NK-92 treated with Interleukin-12 subunit alpha and Interleukin-12 subunit beta, amount 100 ng/mL, for 24 hours (cell line): ENCODE measurements at regions not wholly inside any gene's neighbourhood (a gene's known extent, or its start where the extent isn't known, plus 50 kb on each side); places are given as distances from the start of the nearest gene placed in this dataset.

Experiments used
- DNase-seq: peaks from one replicate; lab custom pipeline; 2025; lab: John Stamatoyannopoulos, UW

DNA sequence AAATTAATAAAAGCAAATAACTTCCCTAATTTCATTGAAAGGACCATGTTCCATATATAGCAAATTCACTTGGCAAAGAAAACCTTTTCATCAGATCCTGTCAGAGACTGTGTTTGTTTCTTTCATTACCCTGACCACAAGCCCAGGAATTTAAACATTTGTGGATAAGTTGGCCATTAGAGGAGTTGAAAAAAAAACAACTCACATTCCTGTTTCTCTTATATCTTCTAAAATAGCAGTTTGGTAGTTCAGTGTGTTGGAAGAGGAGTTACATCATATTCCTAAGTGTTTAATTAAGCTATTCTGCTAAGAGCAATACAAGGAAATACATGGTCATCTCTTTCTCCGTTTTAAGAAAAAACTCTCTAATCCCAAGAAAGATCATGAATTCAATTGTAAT, 505.6 kb downstream of the TLE1 start:
- no peak for DNase-seq

DNA sequence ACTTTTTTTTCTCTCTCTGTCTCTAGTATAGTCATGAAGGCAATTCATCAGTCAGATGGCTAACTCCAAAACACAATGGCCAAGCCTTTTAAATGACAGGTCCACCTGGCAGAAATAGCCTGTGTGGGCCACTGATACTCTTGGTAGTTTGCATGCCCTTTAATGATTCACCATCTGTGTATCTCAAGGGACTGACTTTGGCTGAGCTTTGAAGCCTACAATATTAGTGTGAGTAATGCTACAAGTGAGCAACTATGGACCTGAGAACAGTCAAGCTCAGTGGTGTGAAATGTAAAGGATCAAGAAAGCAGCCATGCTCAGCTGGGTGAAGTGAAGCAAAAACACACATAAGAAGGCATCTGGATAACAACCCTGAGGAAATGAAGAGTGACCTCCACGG, 506.9 kb downstream of the TLE1 start:
- no peak for DNase-seq

DNA sequence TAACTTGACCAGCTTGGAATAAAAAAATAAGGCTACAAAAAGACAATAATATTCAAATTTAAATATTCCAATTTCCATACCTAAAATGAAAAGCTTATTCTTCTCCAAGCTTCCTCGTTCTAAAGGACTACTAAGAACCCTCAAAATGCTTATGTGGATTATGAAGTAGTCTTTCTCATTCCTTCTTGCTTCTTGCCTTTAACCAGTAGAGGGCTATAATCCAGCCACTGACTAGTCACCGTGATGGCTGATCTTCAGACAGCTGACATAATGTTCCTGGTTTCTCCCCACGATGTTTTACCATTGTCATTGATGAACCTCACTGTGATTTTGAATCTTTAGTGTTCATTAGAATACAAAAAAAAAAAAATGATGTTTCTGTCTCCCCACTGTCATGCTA, 515.3 kb downstream of the TLE1 start:
- DNase-seq: no peak

DNA sequence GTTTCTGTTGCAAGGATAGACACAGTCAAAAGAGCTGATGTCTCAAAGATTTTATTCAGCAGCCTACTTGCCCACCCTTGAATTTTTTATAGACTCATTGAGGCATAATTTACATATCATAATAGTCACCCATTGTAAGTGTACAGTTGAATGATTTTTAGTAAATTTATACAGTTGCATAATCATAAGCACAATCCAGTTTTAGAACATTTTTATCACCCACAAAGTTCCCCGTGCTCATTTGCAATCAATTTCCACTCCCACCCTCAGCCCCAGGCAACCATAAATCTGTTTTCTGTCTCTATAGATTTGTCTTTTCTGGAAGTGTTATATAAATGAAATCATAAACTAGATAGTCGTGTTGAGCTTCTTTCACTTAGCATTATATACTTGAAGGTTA, 517.7 kb downstream of the TLE1 start:
- no peak for DNase-seq

DNA sequence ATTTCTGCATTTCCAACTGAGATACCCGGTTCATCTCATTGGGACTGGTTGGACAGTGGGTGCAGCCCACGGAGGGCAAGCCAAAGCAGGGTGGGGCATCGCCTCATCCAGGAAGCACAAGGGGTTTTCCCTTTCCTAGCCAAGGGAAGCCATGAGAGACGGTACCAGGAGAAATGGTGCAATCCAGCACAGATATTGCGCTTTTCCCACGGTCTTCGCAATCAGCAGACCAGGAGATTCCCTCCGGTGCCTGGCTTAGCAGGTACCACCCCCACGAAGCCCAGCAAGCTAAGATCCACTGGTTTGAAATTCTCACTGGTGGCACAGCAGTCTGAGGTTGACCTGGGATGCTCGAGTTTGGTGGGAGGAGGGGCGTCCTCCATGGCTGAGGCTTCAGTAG, 527.0 kb downstream of the TLE1 start:
- DNase-seq: no peak

DNA sequence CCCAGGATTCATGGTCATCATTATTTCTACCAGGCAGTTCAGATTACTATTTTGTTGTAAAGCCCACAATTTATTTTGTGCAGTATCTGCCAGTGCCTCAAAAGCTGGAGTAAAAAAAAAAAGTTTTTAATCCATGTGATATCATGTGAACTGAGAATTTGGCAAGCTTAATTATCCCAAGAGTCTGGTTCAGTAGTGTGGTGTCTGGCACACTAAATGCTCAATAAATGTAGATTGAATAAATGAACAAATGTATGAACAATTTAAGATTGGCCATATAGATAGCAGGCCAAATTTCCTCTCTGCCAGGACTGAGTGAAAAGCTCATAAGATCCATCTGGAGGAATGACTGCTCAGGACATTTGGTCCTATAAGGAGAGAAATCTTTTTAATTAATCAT, 533.0 kb downstream of the TLE1 start:
- no peak for DNase-seq

DNA sequence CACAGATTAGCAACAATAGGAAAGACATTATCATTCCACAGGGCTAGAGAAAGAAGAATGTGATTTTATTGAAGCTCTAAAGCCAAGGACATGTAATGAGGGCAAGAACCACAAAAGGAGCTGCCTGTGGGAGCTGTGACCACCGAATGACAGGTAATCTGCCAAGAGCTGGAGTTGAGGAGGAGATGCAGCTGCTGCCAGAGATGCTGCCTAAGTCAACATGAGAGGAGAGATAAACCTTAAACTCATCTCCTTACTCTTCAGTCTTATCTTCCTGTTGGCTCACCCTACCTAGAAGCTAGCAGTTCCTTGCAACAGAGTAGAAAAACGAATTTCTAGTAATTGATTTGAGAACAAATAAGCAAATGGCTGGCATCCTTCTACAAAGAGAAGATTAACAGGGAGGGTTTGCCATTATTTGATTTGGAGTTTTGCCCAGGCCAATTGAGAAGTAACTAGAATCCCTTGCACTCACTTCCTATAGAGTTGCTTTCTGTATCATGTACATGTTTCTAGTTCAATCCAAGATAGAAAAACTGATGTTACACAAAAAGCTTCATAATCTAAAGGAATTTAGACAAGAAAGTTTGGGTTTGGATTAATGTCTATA, 539.2 kb downstream of the TLE1 start:
- DNase-seq: no peak

DNA sequence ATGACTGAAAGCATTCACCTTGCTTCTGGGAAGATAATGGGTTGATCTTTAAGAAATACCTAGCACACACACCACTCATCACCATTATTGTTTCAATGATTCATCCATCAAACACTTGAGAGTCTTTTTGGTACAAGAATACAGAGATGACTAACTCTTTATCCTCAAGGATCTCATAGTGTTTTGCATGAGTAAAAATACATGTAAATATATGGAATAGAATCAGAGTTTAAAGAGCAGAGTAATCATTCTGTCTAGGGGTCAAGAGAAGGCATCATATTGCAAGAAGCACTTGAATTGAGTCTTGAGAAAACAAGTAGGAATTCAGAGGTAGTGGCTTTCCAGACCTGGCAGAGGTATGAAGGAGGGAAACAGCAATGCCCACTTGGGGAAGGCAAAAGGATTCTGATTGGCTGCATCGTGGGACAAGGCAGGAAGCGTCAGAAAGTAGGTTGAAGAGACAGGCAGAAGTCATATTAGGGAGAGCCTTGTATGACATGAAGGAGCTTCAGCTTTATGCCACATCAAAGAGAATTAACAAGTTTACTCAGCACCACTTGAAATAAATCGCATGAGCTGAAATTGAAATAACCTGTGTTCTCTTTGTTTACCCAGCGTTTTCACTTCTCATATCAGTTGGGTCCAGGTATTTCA, 542.5 kb downstream of the TLE1 start:
- no peak for DNase-seq

DNA sequence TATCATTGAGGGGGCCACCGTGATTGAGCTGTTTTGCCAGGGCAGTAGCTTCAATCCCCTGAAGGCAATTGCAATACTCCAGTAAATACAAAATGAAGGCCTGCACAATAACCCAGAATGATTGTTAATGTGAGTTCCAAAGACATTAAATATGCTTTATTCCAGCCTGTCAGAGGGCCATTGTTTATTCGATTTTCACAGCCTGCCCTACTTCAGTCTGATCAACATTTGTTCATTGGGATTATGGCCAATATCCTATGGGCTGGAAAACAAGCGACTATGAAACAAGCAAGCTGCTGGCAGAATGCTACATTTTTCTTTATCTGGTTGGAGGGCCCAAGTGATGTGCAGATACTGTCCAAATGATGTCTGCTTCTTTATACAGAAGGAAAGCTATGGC, 543.1 kb downstream of the TLE1 start:
- no peak for DNase-seq

DNA sequence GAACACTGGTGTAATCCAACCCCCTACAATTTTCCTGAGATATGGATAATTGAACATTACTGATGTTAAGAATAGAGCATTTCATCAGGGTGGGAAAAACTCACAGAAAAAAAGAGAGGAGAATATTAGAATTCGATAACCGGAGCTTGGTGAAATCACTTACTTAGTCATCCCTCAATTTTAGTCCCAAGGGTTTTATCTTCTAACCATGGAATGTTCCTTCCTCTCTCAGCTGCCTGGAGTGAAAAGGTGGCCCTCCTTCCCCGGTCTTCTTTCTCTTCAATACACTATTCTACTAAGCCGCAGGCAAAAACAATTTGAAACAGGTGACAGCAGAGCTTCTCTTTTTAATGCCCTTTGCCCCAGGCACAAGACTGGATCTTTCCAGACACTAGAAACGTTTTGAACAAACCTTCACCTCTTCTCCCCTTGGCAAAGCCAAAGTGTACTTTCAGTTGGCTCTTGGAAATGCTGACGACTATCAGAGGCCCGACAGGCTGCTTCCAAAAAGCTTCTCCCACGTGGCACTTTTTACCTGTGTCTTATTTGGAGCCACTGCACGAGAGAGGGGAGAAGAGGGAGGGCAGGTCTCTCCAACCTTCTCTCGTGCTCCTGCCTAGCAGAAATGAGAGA, 543.9 kb downstream of the TLE1 start:
- DNase-seq: no peak

DNA sequence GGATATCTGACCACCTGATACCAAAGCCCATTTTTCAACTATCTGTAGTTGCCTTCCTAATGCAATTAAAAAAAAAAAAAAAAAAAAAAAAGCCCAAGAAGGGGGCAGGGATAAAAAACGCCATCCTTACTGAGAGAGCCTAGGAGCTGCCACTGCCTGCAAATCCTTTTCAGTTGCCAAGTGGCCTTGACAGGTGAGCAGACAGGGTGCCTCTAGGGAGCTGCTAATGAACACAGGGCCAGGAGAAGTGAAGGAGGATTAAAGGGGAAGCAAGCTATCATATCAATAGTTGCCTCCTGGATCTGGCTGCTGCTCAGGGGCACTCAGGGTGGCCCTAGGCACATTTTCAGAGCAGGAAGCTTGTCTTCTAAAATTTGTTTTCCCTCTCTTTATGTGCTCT, 547.4 kb downstream of the TLE1 start:
- DNase-seq: no peak

DNA sequence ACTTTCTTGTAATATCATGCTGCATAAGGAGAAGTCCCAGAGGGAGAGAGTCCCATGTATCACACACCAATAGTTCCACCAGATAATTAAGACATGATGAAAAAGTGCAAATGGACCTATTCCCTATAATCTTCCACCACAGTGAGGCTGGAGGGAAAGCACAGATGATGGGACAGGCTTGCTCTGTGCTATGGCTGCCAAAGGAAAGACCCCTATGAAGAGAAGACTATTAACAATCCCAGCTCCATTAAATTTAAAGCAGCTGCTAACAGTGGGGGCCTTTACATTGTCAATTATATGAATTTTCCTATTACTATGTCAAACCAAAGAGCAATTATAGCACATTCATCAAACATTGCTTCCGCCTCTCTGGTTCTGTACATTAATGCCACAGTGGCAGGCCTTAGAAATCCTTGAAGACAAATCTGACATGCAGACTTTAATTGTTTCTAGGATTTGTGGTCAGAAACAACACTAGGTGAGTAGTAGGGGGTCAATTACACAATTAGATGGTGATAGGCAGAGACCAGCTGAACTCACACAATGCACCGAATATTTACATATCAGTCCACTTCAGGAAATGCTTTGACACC, 551.3 kb downstream of the TLE1 start:
- DNase-seq: no peak

DNA sequence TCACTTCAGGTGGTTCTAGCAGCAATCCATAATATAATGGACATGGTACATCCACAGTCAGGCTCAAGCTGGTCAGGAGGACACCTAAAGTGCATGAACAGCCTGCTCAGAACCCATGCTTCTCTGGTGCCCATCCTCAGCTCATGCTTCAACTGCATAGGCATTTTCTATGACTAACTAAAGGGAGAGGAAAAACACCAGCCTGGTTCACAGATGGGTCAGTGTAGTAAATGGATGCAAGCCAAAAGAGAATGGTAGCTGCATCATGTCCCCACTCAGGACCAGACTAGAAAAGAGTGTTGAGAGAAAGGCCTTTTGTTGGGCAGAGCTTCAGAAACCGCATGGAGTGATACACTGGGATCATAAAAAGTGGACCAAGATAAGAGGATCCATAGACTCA, 556.6 kb downstream of the TLE1 start:
- no peak for DNase-seq

DNA sequence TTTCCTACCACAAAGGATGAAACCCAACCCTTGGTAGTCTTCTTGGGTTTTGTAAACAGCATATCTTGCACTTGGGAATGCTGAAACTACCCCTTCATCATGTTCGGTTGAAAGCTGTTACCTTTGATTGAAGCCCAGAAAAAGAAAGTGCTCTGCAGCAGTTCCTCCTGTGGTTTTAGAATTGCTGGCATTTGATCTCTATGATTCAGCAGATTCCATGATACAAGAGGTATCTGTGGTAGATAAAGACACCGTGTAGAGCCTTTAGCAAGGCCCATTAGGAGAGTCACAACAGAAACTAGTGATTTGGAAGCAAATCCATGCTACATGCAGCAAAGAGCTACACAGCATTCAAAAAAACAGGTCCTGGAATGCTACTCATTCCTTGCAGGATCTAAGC, 557.0 kb downstream of the TLE1 start:
- no peak for DNase-seq

DNA sequence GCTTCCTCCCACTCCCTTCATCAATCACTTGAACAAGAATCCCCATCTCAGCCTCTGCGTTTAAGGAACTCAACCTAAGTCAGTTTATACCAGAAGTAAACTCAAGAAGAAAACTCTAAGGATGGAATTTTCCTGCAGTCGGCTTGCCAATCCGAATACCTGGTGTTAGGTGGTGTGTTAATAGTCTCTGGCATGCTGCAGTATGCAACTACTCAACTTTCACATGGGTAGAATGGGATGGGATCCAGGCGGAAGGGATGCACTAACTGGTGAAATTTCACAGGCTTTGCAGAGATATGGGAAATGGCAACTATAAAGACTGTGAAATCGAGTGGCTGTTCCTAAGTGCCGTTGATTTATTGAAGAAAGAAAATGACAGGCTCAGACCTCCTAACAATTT, 560.6 kb downstream of the TLE1 start:
- no peak for DNase-seq

DNA sequence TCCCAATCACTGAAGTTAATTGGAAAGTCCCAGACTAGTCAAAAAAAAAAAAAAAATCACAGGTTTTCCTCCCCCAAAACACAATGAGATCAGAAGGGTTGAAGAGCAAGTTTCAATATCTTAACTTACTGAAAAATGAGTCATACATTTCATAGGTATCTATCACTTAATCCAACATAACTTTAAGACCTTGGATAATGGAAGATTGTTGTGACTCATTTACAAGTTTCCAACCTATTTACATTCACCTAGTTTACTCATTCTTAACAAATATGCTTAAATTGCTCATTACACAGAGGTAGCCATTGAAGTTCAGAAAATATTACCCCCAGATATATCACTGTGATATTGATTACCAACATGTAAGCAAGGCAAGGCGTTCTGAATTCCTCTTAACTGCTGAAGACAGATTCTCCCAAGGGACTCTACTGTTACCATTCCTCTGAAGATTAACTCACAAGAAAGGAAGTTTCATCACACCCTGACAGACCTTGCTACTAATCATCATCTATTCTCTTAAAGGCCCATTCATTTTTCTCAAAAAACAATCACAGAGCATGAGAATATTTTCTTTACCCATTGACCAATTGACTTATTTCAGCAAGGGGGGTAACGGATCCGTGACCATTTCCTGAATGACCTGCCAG, 563.8 kb downstream of the TLE1 start:
- DNase-seq: no peak

DNA sequence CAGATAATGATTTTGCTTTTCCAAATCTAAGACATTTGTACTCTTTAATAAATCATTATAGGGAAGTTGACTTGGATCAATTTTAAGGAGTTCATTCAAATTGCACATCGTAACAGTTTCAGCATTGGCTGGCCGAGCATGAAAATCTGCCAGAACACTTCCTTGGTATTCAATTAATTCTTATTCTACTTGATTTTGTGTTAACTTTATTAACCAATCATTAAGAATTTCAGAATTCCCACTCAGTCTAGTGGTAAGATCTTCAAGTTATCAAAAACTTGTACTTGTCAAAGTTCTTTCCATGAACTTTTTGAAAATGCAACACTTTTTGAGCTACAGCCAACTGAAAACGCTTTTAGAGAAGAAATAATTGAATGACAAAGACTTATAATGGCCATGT, 565.8 kb downstream of the TLE1 start:
- DNase-seq: no peak

DNA sequence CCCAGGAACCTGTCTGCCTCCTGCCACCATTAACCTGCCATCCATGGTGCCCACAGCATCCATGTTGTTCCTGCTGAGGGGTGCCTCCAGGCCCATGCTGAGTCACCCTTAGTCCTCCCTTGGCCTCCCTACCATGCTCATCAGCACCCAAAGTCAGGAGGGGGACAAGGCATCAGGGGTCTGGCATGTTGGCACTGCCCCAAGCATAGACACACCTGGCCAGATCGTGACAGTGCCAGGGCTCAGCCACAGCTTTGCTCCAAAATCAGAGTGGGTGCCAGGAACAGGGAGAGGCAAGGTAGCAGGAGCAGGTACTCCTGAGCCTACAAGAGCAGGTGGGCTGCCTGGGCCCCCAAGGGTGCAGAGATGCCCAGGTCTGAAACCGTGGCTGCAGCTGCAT, 566.6 kb downstream of the TLE1 start:
- no peak for DNase-seq

DNA sequence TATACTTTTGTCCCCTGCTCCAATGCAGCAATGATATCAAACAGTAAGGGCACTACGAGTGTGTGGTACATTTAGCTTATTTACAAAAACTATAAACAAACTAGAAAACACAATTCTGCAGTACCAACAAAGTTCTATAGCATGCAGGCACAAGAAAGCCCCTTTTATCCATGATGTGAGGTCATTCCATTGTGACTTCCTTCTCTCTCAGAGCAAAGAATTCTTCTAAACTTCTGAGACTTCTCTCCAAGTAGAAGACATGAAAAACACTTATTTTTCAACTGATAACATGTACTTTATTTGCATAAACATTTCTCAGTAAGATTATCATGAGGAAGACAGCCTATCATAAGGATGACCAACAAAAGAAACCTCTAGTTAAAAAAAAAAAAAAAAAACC, 569.8 kb downstream of the TLE1 start:
- DNase-seq: no peak

DNA sequence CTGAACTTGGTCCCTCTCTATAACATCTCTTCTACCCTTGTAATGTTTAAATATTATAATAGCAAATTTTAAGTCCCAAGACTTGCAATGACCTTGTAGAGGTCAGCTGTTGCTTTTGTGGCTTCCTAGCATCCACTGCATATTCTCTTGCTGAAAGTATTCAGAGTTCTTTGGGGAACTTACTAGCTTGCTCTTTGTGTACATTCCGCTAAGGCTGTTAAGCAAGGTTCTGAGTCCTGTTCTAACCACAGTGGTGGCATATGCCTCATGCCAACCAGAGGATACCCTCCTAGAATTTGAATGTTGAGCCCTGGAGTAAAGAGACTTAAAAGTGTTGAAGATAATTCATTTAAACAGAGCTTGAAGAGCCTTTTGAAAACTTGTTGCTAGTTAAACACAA, 570.9 kb downstream of the TLE1 start:
- DNase-seq: no peak

DNA sequence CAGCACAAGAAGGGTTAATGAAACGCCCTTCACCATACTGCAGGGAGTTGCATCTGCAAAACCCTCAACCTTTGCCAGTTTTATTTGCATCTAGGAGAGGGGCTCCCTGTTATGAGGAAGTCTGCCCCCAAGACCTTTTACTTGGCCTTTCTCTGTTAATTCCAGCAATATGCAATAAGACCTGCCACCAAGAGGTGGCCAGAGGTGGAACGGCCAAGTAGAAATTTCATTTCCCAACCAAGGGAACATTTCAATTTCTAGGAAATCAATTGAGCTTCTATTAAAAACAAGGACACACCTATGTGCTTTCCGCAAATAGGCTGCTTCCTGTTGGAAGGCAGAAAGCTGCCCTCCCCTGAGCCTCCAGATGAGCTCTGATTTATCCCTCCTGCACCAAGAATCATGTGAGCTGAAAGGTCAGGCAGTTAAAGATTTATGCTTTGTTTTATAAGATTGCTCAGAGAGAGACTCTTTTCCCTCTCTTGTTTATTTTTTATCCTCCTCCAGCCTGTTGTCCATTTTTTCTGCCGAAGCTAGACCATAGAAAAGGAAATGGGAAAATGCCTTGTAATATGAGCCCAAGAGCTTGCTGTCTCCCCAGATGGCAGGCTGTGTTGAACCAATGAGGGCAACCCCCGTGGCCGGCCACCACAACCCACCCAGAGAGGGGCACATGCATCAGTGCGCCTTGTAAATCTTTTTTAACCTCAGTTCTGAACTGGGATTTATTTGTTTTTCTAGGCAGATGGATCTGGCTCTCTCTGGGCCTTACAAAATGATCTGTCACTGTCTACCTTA, 572.8 kb downstream of the TLE1 start:
- DNase-seq: no peak

DNA sequence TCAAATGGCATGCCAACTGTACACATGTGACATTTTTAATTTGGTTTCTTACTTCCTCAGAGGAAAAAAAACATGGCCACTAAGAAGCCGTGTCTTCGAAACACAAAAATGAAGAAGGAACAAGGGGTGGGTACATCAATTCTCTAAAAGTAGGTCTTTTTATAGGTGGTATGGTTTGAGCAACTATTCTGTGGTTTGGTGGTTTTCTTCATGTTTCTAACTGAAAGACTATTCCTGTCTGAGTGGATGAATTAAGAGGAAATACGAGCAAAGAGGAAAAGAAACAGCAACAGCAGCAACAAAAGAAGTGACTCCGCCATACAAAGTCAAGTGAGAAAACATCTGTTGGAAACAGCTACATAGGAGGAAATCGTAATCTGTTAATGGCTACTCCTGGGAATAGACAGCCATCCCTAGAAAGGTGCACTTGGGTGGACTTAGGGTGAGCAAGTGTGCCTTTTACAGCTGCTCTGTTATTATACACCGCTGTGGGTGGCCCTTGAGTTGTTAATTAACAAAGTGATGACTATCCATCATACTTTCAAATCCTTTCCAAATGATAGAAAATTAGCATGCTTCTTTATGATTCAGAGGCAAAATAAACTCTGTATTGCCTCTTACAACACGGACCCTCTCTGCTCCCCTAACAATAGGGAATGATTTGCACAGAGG, 575.8 kb downstream of the TLE1 start:
- no peak for DNase-seq
